H9 (cell line): ENCODE measurements at regions not wholly inside any gene's neighbourhood (a gene's known extent, or its start where the extent isn't known, plus 50 kb on each side); places are given as distances from the start of the nearest gene placed in this dataset.

Source experiments
- DNase-seq: peaks from one replicate; pipeline ENCODE4 v3.0.0-alpha.2; 2017
- H2AFZ ChIP-seq: one replicate; pipeline ENCODE4 v1.6.1; 2013; ENCODE audit warnings: mild to moderate bottlenecking, low read length, control low read depth, moderate library complexity
- H2AK5ac ChIP-seq: 2 replicates; pipeline ENCODE4 v1.6.1; 2013; ENCODE audit warnings: low read length, control low read depth, mixed read lengths; ENCODE audit not compliant: insufficient read length
- H2BK120ac ChIP-seq: one replicate; pipeline ENCODE4 v1.6.1; 2013; ENCODE audit warnings: low read depth, mild to moderate bottlenecking, low read length, control low read depth, inconsistent platforms; ENCODE audit not compliant: poor library complexity, severe bottlenecking
- H2BK12ac ChIP-seq: 2 replicates; pipeline ENCODE4 v1.6.1; 2013; ENCODE audit warnings: low read length, control low read depth, mixed read lengths, low read depth; ENCODE audit not compliant: insufficient read length
- H2BK15ac ChIP-seq: 2 replicates; pipeline ENCODE4 v1.6.1; 2013; ENCODE audit warnings: low read depth, low read length, control low read depth
- H2BK20ac ChIP-seq: one replicate; pipeline ENCODE4 v1.6.1; 2013; ENCODE audit warnings: low read depth, mild to moderate bottlenecking, low read length, control low read depth, inconsistent platforms; ENCODE audit not compliant: poor library complexity, severe bottlenecking
- H2BK5ac ChIP-seq: 2 replicates; pipeline ENCODE4 v1.6.1; 2013; ENCODE audit warnings: low read length, control low read depth, mixed read lengths; ENCODE audit not compliant: insufficient read length
- H3K14ac ChIP-seq: 2 replicates; pipeline ENCODE4 v1.6.1; 2013; ENCODE audit warnings: low read length, control low read depth; ENCODE audit not compliant: insufficient read depth
- H3K18ac ChIP-seq: 2 replicates; pipeline ENCODE4 v1.6.1; 2013; ENCODE audit warnings: low read depth, mild to moderate bottlenecking, mixed read lengths, low read length, control low read depth; ENCODE audit not compliant: insufficient read length
- H3K23ac ChIP-seq: 2 replicates; pipeline ENCODE4 v1.6.1; 2013; ENCODE audit warnings: low read length, control low read depth, mixed read lengths, low read depth; ENCODE audit not compliant: insufficient read length
- H3K23me2 ChIP-seq: 2 replicates; pipeline ENCODE4 v1.6.1; 2013; ENCODE audit warnings: low read depth, mild to moderate bottlenecking, mixed read lengths, low read length, control low read depth; ENCODE audit not compliant: insufficient read length, poor library complexity, severe bottlenecking
- H3K27ac ChIP-seq: 2 replicates; pipeline ENCODE4 v1.5.1; 2013; ENCODE audit warnings: low read length, control low read depth, mixed read lengths, low read depth; ENCODE audit not compliant: insufficient read length
- H3K27me3 ChIP-seq: 2 replicates; pipeline ENCODE4 v1.6.1; 2013; ENCODE audit warnings: low read length, control low read depth, inconsistent platforms; ENCODE audit not compliant: insufficient read depth
- H3K4ac ChIP-seq: 2 replicates; pipeline ENCODE4 v1.6.1; 2013; ENCODE audit warnings: low read depth, mild to moderate bottlenecking, control low read depth, inconsistent platforms, low read length, moderate library complexity
- H3K4me1 ChIP-seq: 2 replicates; pipeline ENCODE4 v1.6.1; 2013; ENCODE audit warnings: low read length, control low read depth, inconsistent platforms; ENCODE audit not compliant: insufficient read depth
- H3K4me2 ChIP-seq: 2 replicates; pipeline ENCODE4 v1.6.1; 2013; ENCODE audit warnings: low read length, control low read depth, mixed read lengths; ENCODE audit not compliant: insufficient read length, insufficient read depth
- H3K56ac ChIP-seq: 2 replicates; pipeline ENCODE4 v1.6.1; 2013; ENCODE audit warnings: low read depth, mild to moderate bottlenecking, mixed read lengths, low read length, control low read depth; ENCODE audit not compliant: insufficient read length
- H3K79me1 ChIP-seq: 2 replicates; pipeline ENCODE4 v1.6.1; 2013; ENCODE audit warnings: low read depth, mild to moderate bottlenecking, moderate library complexity, low read length, control low read depth, inconsistent platforms; ENCODE audit not compliant: insufficient read depth, poor library complexity, severe bottlenecking
- H3K79me2 ChIP-seq: 2 replicates; pipeline ENCODE4 v1.6.1; 2013; ENCODE audit warnings: low read length, control low read depth, inconsistent platforms; ENCODE audit not compliant: insufficient read depth
- H3K9ac ChIP-seq: 2 replicates; pipeline ENCODE4 v1.6.1; 2013; ENCODE audit warnings: low read length, control low read depth, mixed read lengths; ENCODE audit not compliant: insufficient read length; ENCODE audit errors: extremely low read depth
- H3K9me3 ChIP-seq: one replicate; pipeline ENCODE4 v1.6.1; 2013; ENCODE audit warnings: low read depth, low read length, inconsistent platforms; ENCODE audit not compliant: control insufficient read depth
- H3T11ph ChIP-seq: one replicate; pipeline ENCODE4 v1.6.1; 2013; ENCODE audit warnings: mild to moderate bottlenecking, low read length, control low read depth, inconsistent platforms
- H4K20me1 ChIP-seq: one replicate; pipeline ENCODE4 v1.6.1; 2013; ENCODE audit not compliant: control insufficient read depth, insufficient read length, insufficient read depth
- H4K5ac ChIP-seq: 2 replicates; pipeline ENCODE4 v1.6.1; 2013; ENCODE audit warnings: low read depth, mild to moderate bottlenecking, mixed read lengths, low read length, control low read depth; ENCODE audit not compliant: insufficient read length
- H4K8ac ChIP-seq: replicated peaks from 2 replicates; pipeline ENCODE4 v1.6.1; 2013; ENCODE audit warnings: low read length, control low read depth, mixed read lengths, low read depth; ENCODE audit not compliant: insufficient read length
- H4K91ac ChIP-seq: 2 replicates; pipeline ENCODE4 v1.6.1; 2013; ENCODE audit warnings: low read depth, mild to moderate bottlenecking, moderate library complexity, mixed read lengths, low read length, control low read depth; ENCODE audit not compliant: insufficient read length
- H3K27ac Mint-ChIP-seq, 3 experiments: 2 replicates in 2 of 3; 3 replicates in 1 of 3; pipeline ENCODE4 v1.8.0; 2020 to 2021; ENCODE audit warnings: mixed read lengths in 3 of 3, mild to moderate bottlenecking in 1 of 3, moderate library complexity in 1 of 3
- H3K27me3 Mint-ChIP-seq: 2 replicates; pipeline ENCODE4 v1.8.0; 2021; ENCODE audit warnings: low read depth, mild to moderate bottlenecking, moderate library complexity, mixed read lengths
- H3K36me3 Mint-ChIP-seq, 3 experiments: 2 replicates in 2 of 3; 3 replicates in 1 of 3; pipeline ENCODE4 v1.8.0; 2020 to 2021; ENCODE audit warnings: low read depth in 3 of 3, mixed read lengths in 3 of 3; ENCODE audit not compliant: insufficient read depth in 1 of 3
- H3K4me1 Mint-ChIP-seq, 2 experiments: 2 replicates each; pipeline ENCODE4 v1.8.0; 2020; ENCODE audit warnings: mixed read lengths in 2 of 2
- H3K4me3 Mint-ChIP-seq, 2 experiments: 2 replicates in 1 of 2; 3 replicates in 1 of 2; pipeline ENCODE4 v1.8.0; 2020 to 2021; ENCODE audit warnings: mild to moderate bottlenecking in 2 of 2, mixed read lengths in 2 of 2, moderate library complexity in 1 of 2
- H3K9me3 Mint-ChIP-seq, 2 experiments: 2 replicates in 1 of 2; 3 replicates in 1 of 2; pipeline ENCODE4 v1.8.0; 2020; ENCODE audit warnings: mild to moderate bottlenecking in 2 of 2, mixed read lengths in 2 of 2, moderate library complexity in 1 of 2
- WGBS: extraction: QIAGEN DNeasy Blood & Tissue Kit; methylation state at CpG from one replicate; pipeline ENCODE4 v1.1.7; 2013; ENCODE audit warnings: missing lambda C conversion rate, low lambda C conversion rate, mixed read lengths; ENCODE audit not compliant: insufficient read length; ENCODE audit errors: extremely low coverage; 5-methylcytosine and 5-hydroxymethylcytosine counted together
- TF ChIP-seq, protein P1 (sequence below): fragments of 200-600 bp; sonication (generic); conservative IDR thresholded peaks from 3 replicates; pipeline ENCODE4 v1.8.0; 2021; ENCODE audit warnings: antibody characterized with exemption, mild to moderate bottlenecking

DNA sequence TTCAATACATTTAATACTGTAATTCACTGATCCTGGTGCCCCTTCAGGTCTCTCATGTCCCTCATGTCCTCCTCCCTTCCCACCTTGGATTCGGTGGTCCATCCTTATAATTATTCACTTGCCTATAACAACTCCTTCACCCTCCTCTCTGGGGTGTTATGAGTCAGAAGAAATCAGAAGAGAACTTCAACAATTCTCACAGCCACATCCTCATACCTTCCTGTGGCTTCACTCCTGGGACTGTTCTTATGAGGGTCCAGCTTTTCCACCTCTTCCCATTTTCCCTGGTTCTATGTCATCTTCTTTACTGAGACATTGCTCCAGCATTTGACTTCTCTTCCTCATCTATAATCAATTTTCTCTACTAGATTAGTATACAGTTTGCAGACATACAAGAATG lies 406.1 kb downstream of the NR2F1-AS1 start:
- Histone ChIP-seq H3K9ac (no peak overlapping the region), H3K14ac (no peak overlapping the region), H3K4me1 (no peaks in the 10 kb centered on the region), H3K9me3 (peaks cover 8% of the 10 kb centered on the region), H3K79me1 (no peaks in the 10 kb centered on the region), H2AK5ac (no peak overlapping the region), H3K56ac (no peak overlapping the region), H3K27ac (no peak overlapping the region), H4K5ac (no peak overlapping the region), H2BK120ac (no peak overlapping the region), H2AFZ (no peak overlapping the region), H3K23me2 (no peaks in the 10 kb centered on the region), H3K4ac (no peak overlapping the region), H2BK15ac (no peak overlapping the region), H4K20me1 (no peaks in the 10 kb centered on the region), H3T11ph (no peak overlapping the region), H3K27me3 (no peaks in the 10 kb centered on the region), H3K79me2 (no peaks in the 10 kb centered on the region), H2BK20ac (no peak overlapping the region), H4K8ac (no peak overlapping the region), H2BK5ac (no peak overlapping the region), H3K18ac (no peak overlapping the region), H3K23ac (no peak overlapping the region), H4K91ac (no peak overlapping the region), H2BK12ac (no peak overlapping the region), H3K4me2 (no peak overlapping the region)
- no peaks in the 10 kb centered on the region for H3K27me3 Mint-ChIP-seq
- H3K27ac Mint-ChIP-seq: no peak overlapping the region
- TF ChIP-seq, protein P1, sequence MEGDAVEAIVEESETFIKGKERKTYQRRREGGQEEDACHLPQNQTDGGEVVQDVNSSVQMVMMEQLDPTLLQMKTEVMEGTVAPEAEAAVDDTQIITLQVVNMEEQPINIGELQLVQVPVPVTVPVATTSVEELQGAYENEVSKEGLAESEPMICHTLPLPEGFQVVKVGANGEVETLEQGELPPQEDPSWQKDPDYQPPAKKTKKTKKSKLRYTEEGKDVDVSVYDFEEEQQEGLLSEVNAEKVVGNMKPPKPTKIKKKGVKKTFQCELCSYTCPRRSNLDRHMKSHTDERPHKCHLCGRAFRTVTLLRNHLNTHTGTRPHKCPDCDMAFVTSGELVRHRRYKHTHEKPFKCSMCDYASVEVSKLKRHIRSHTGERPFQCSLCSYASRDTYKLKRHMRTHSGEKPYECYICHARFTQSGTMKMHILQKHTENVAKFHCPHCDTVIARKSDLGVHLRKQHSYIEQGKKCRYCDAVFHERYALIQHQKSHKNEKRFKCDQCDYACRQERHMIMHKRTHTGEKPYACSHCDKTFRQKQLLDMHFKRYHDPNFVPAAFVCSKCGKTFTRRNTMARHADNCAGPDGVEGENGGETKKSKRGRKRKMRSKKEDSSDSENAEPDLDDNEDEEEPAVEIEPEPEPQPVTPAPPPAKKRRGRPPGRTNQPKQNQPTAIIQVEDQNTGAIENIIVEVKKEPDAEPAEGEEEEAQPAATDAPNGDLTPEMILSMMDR: no peak
- peaks cover 0 to 11% (median 5%) of the 10 kb centered on the region in 3 experiments; a peak in 4 of 7 replicates for H3K36me3 Mint-ChIP-seq
- no peaks in the 10 kb centered on the region for H3K4me1 Mint-ChIP-seq
- no peak for DNase-seq
- H3K9me3 Mint-ChIP-seq: peaks cover 14 to 16% of the 10 kb centered on the region in 2 experiments
- WGBS: no CpG with 5 or more reads among the region's 1 CpG
- H3K4me3 Mint-ChIP-seq: no peak overlapping the region
